ENCODE measurements at regions not wholly inside any gene's neighbourhood (a gene's known extent, or its start where the extent isn't known, plus 50 kb on each side); places are given as distances from the start of the nearest gene placed in this dataset.

DNA sequence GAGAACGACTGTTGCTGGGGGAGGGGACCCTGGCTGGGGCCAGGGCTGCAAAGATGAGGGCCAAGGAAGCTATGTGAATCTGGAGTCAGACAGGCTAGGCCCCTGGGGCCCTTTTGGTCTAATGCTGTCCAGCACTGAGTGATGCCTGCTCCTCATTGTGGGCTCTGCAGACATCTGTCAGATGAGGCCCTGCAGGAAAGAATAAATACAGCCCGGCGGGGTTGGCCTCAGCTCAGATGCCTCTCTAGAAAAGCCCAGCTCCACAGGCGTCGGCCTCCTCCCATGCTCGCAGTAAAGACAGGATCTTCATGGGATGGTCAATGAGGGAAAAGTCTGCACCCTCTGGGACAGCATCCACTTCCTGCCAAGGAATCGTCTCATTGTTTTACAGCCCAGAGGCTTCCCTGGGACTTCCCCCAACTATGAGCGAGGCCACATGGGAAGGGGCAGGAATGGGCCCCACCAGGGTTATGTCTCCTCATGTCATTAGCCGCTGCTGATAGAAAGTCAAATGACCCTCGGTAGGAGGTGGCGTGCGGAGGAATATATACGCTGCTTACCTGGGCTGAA, 125.8 kb upstream of the GLI2 start:
- no peak overlapping the region for H3K4me3 ChIP-seq (ENCODE audit: control insufficient read depth, low read depth, low read length)
- TF ChIP-seq, protein P1, sequence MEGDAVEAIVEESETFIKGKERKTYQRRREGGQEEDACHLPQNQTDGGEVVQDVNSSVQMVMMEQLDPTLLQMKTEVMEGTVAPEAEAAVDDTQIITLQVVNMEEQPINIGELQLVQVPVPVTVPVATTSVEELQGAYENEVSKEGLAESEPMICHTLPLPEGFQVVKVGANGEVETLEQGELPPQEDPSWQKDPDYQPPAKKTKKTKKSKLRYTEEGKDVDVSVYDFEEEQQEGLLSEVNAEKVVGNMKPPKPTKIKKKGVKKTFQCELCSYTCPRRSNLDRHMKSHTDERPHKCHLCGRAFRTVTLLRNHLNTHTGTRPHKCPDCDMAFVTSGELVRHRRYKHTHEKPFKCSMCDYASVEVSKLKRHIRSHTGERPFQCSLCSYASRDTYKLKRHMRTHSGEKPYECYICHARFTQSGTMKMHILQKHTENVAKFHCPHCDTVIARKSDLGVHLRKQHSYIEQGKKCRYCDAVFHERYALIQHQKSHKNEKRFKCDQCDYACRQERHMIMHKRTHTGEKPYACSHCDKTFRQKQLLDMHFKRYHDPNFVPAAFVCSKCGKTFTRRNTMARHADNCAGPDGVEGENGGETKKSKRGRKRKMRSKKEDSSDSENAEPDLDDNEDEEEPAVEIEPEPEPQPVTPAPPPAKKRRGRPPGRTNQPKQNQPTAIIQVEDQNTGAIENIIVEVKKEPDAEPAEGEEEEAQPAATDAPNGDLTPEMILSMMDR (conservative IDR thresholded peaks at IDR 0.05; ENCODE audit: control insufficient read depth, insufficient read depth, low read depth, low read length) = no peak
- DNase-seq (ENCODE audit: low read depth) = no peak

DNA sequence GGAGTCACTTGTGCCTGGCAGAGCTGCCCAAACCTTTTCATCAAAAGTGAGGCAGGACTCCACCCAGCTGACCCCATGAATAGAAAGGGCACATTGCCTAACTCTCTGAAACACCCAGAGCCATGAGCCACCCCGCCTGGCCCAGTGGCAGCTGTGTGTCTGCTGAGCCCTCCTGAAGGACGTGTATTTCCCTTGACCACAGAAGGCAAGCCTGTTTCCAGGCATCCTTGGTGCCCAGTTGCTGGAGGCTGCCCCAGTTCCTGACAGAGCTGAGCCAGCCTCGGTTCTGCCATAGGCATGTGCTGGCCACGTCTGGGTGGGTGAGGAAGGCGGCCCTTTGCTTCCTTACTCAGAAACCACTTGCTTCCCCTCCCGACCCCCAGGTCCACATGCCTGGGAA, 124.7 kb upstream of the GLI2 start:
- TF ChIP-seq, protein P1 (conservative IDR thresholded peaks at IDR 0.05; ENCODE audit: control insufficient read depth, insufficient read depth, low read depth, low read length) = no peak
- DNase-seq (ENCODE audit: low read depth) = no peak
- no peak overlapping the region for H3K4me3 ChIP-seq (ENCODE audit: control insufficient read depth, low read depth, low read length)

DNA sequence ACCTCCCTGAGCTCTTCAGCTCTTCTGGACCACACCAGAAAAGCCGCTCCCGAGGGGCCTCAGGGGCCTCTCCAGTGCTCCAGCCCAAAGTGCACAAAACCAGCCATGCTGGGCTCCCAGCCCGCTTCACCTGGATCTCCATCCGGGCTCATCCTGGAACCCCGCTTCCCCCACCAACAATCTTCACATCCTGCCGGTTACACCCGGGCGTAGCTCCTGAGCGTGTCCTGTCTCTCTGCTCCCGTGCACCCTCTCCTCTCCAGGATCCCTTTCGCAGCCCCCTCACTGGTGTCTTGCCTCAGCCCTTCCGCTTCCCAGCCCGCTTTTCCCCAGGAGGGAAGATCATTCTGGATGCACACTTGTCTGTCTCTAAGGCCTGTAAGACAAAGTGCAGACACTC, 123.7 kb upstream of the GLI2 start:
- TF ChIP-seq, protein P1 (conservative IDR thresholded peaks at IDR 0.05; ENCODE audit: control insufficient read depth, insufficient read depth, low read depth, low read length) = no peak
- H3K4me3 ChIP-seq (ENCODE audit: control insufficient read depth, low read depth, low read length) = no peak overlapping the region
- DNase-seq (ENCODE audit: low read depth) = no peak

DNA sequence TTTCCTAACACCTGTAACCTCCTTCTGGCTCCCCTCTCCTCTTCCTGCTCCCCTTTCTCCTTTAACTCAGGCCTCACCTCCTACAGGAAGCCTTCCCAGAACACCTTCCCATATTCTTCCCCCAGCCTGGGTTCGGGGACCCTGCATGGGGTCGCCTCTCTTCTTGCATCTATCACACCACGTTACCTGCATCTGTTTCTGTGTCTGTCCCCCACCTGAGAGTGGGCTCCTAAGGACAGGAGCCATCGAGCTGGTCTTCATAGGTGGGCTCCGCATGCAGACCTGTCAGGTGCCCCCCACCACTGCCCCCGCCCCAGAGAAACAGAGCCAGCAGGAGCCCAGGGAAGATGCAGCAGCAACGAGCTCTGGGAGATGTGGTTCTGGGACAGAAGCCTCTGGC, 123.2 kb upstream of the GLI2 start:
- TF ChIP-seq, protein P1 (conservative IDR thresholded peaks at IDR 0.05; ENCODE audit: control insufficient read depth, insufficient read depth, low read depth, low read length) = no peak
- no peak for DNase-seq (ENCODE audit: low read depth)
- H3K4me3 ChIP-seq (ENCODE audit: control insufficient read depth, low read depth, low read length) = no peak overlapping the region

DNA sequence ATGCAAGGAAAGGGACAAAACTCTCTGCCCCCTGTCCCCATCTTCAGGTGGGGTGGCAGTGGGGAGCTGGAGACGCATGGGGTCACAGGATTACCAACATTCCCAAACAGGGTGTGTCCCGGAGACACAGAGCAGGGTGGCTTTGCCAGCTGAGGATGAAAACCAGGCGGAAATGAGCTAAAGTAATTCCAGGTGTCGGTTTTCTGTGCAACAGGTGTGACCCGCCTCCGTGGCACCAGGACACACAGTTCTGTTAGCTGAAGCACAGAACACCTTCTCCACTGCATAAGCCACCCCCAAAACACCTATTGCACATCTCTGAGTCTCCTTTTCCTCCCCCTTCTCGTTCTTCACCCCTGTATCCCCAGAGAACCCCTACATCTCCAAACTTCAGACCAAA, 122.7 kb upstream of the GLI2 start:
- TF ChIP-seq, protein P1 (conservative IDR thresholded peaks at IDR 0.05; ENCODE audit: control insufficient read depth, insufficient read depth, low read depth, low read length) = no peak
- no peak for DNase-seq (ENCODE audit: low read depth)
- H3K4me3 ChIP-seq (ENCODE audit: control insufficient read depth, low read depth, low read length) = no peak overlapping the region

DNA sequence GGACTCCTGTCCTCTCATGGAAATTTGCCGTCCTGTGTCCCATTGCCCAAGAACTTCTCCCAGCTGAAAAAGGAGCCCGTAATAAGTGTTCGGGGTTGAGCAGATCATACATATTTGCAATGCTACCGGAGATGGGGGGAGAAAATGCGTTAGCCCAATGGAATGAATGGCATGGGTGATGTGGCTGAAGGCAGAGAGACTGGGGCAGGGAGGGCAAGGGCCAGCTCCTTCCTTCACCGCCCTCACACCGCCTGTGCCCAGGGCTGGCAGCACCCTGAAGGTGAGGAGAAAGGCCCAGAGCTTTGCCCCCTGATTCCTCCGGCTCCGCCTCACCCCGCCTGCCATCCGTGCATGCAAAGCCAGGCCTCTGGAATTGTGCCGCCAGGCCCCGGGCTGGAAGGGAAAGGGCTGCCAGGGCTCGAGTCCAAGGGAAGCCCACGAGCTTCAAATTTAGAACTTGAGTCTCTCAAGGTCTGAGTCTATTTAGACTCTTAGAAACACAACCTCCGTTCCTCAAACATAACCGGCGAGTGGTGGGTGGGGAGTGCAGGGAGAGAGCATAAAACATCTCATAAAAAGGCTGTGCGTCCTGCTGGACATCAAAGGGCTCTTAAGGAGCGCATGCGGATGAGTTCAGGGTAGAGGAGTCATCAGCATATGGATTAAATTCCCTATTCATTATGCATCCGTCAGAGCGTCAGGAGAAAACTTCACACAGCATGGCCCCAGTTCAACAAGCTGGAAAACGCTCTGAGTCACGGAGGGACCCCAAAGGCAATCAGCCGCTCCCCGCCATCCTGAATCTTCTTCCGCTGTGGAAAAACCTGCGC, 121.7 kb upstream of the GLI2 start:
- peak; percentile 93 for DNase-seq (ENCODE audit: low read depth)
- TF ChIP-seq, protein P1 (conservative IDR thresholded peaks at IDR 0.05; ENCODE audit: control insufficient read depth, insufficient read depth, low read depth, low read length) = no peak
- no peak overlapping the region for H3K4me3 ChIP-seq (ENCODE audit: control insufficient read depth, low read depth, low read length)
